ENCODE measurements at regions not wholly inside any gene's neighbourhood (a gene's known extent, or its start where the extent isn't known, plus 50 kb on each side); places are given as distances from the start of the nearest gene placed in this dataset.

GRCh38 chr6:170098428-170099170, 192.3 kb downstream of the DLL1 start:
- intact Hi-C loops (cut with micrococcal nuclease): no loop called here

GRCh38 chr6:170097505-170098427, 193.1 kb downstream of the DLL1 start:
- intact Hi-C loops (cut with micrococcal nuclease): no loop called here

GRCh38 chr6:170096803-170097504, 193.9 kb downstream of the DLL1 start:
- intact Hi-C loops (cut with micrococcal nuclease): no loop called here

GRCh38 chr6:170096191-170096802, 194.6 kb downstream of the DLL1 start:
- intact Hi-C loops (cut with micrococcal nuclease): no loop called here

GRCh38 chr6:170095273-170095981, 195.5 kb downstream of the DLL1 start:
- intact Hi-C loops (cut with micrococcal nuclease): no loop called here

- intact Hi-C loops (cut with micrococcal nuclease): no loop called here
These were observed 196.1 kb downstream of the DLL1 start for GRCh38 chr6:170094686-170095272.

GRCh38 chr6:170093658-170094596, 197.0 kb downstream of the DLL1 start:
- intact Hi-C loops (cut with micrococcal nuclease): no loop called here

GRCh38 chr6:170093276-170093657, 197.6 kb downstream of the DLL1 start:
- intact Hi-C loops (cut with micrococcal nuclease): no loop called here

GRCh38 chr6:170092826-170093225, 198.1 kb downstream of the DLL1 start:
- intact Hi-C loops (cut with micrococcal nuclease): no loop called here

- intact Hi-C loops (cut with micrococcal nuclease): no loop called here
These were observed 199.0 kb downstream of the DLL1 start for GRCh38 chr6:170091639-170092579.

GRCh38 chr6:170091000-170091638, 199.8 kb downstream of the DLL1 start:
- intact Hi-C loops (cut with micrococcal nuclease): no loop called here

- intact Hi-C loops (cut with micrococcal nuclease): no loop called here
These were observed 200.3 kb downstream of the DLL1 start for GRCh38 chr6:170090561-170090960.

GRCh38 chr6:170089963-170090362, 200.9 kb downstream of the DLL1 start:
- intact Hi-C loops (cut with micrococcal nuclease): loop anchor here (2.0 to 10.0 kb wide), 5 partner anchors 57 to 425 kb away; partner anchors contain the start of genes C6orf120, DLL1, FAM120B and WDR27

- intact Hi-C loops (cut with micrococcal nuclease): loop anchor here (2.0 to 10.0 kb wide), 5 partner anchors 58 to 426 kb away; partner anchors contain the start of genes C6orf120, DLL1, FAM120B and WDR27
These were observed 202.3 kb downstream of the DLL1 start for GRCh38 chr6:170088582-170088955.

- intact Hi-C loops (cut with micrococcal nuclease): loop anchor here (2.0 to 10.0 kb wide), 5 partner anchors 59 to 427 kb away; partner anchors contain the start of genes C6orf120, DLL1, FAM120B and WDR27
These were observed 202.8 kb downstream of the DLL1 start for GRCh38 chr6:170087941-170088581.

- intact Hi-C loops (cut with micrococcal nuclease): loop anchor here (5.0 to 10.0 kb wide), 3 partner anchors 205 to 427 kb away; partner anchors contain the start of genes C6orf120, DLL1 and WDR27
These were observed 203.5 kb downstream of the DLL1 start for GRCh38 chr6:170087421-170087780.
